Ishikawa (cell line): ENCODE measurements at regions not wholly inside any gene's neighbourhood (a gene's known extent, or its start where the extent isn't known, plus 50 kb on each side); places are given as distances from the start of the nearest gene placed in this dataset.

Source experiments
- CEBPB ChIP-seq: IDR thresholded peaks from 2 replicates; pipeline ENCODE4 v1.6.1; 2012
- CREB1 ChIP-seq: IDR thresholded peaks from 2 replicates; pipeline ENCODE4 v1.6.1; 2012; ENCODE audit warnings: low read depth
- EGR1 ChIP-seq: IDR thresholded peaks from 2 replicates; pipeline ENCODE4 v1.6.1; 2012
- EP300 ChIP-seq: IDR thresholded peaks from 2 replicates; pipeline ENCODE4 v1.6.1; 2012; ENCODE audit warnings: borderline replicate concordance
- FOXM1 ChIP-seq: IDR thresholded peaks from 2 replicates; pipeline ENCODE4 v1.6.1; 2012; ENCODE audit warnings: low read depth, borderline replicate concordance
- RAD21 ChIP-seq: IDR thresholded peaks from 2 replicates; pipeline ENCODE4 v1.6.1; 2012; ENCODE audit warnings: low read depth
- TAF1 ChIP-seq: IDR thresholded peaks from 2 replicates; pipeline ENCODE4 v1.6.1; 2012; ENCODE audit warnings: low read depth, mild to moderate bottlenecking
- TCF12 ChIP-seq: IDR thresholded peaks from 2 replicates; pipeline ENCODE4 v1.6.1; 2012; ENCODE audit warnings: low read depth
- YY1 ChIP-seq: IDR thresholded peaks from 2 replicates; pipeline ENCODE4 v1.6.1; 2012; ENCODE audit warnings: low read depth
- ZBTB7A ChIP-seq: IDR thresholded peaks from 2 replicates; pipeline ENCODE4 v1.6.1; 2012; ENCODE audit warnings: low read depth
- TF ChIP-seq, protein P1 (sequence below): IDR thresholded peaks from 2 replicates; pipeline ENCODE4 v1.6.1; 2012
- TF ChIP-seq, protein P2 (sequence below): IDR thresholded peaks from 2 replicates; pipeline ENCODE4 v1.6.1; 2012; ENCODE audit warnings: low read depth, mild to moderate bottlenecking

- no peak for TF ChIP-seq EP300
- TF ChIP-seq, protein P1, sequence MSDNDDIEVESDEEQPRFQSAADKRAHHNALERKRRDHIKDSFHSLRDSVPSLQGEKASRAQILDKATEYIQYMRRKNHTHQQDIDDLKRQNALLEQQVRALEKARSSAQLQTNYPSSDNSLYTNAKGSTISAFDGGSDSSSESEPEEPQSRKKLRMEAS, result no peak
- TF ChIP-seq CEBPB, result no peak
- no peak for TF ChIP-seq RAD21
- TF ChIP-seq FOXM1, result no peak
- TF ChIP-seq TCF12, result no peak
- TF ChIP-seq, protein P2, sequence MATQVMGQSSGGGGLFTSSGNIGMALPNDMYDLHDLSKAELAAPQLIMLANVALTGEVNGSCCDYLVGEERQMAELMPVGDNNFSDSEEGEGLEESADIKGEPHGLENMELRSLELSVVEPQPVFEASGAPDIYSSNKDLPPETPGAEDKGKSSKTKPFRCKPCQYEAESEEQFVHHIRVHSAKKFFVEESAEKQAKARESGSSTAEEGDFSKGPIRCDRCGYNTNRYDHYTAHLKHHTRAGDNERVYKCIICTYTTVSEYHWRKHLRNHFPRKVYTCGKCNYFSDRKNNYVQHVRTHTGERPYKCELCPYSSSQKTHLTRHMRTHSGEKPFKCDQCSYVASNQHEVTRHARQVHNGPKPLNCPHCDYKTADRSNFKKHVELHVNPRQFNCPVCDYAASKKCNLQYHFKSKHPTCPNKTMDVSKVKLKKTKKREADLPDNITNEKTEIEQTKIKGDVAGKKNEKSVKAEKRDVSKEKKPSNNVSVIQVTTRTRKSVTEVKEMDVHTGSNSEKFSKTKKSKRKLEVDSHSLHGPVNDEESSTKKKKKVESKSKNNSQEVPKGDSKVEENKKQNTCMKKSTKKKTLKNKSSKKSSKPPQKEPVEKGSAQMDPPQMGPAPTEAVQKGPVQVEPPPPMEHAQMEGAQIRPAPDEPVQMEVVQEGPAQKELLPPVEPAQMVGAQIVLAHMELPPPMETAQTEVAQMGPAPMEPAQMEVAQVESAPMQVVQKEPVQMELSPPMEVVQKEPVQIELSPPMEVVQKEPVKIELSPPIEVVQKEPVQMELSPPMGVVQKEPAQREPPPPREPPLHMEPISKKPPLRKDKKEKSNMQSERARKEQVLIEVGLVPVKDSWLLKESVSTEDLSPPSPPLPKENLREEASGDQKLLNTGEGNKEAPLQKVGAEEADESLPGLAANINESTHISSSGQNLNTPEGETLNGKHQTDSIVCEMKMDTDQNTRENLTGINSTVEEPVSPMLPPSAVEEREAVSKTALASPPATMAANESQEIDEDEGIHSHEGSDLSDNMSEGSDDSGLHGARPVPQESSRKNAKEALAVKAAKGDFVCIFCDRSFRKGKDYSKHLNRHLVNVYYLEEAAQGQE, result no peak
- TF ChIP-seq YY1, result no peak
- TF ChIP-seq EGR1, result no peak
- TF ChIP-seq TAF1, result no peak
- TF ChIP-seq CREB1, result no peak
- no peak for TF ChIP-seq ZBTB7A
Measured at GRCh38 chr4:174134361-174134760, 149.1 kb downstream of the FBXO8 start.
